ENCODE measurements at regions not wholly inside any gene's neighbourhood (a gene's known extent, or its start where the extent isn't known, plus 50 kb on each side); places are given as distances from the start of the nearest gene placed in this dataset.

- Histone ChIP-seq H3K36me3 (ENCODE audit: control insufficient read depth in 5 of 5, insufficient read depth in 5 of 5, low read length in 5 of 5) (no peaks in the 10 kb centered on the region), H3K27ac (ENCODE audit: low read depth, low read length) (no peak overlapping the region), H3K27me3 (ENCODE audit: control insufficient read depth in 5 of 5, insufficient read depth in 4 of 5, low read length in 5 of 5) (no peaks in the 10 kb centered on the region), H3K4me3 (ENCODE audit: low read depth in 1 of 5, low read length in 5 of 5) (no peak overlapping the region), H3K9me3 (ENCODE audit: control insufficient read depth in 5 of 5, low read length in 5 of 5) (peaks cover 0 to 4% (median 2%) of the 10 kb centered on the region in 5 donors), H3K4me1 (ENCODE audit: control insufficient read depth in 5 of 5, insufficient read depth in 5 of 5, low read length in 5 of 5) (no peaks in the 10 kb centered on the region), H3K9ac (ENCODE audit: low read length in 5 of 5) (no peak overlapping the region)
Measured at GRCh38 chr22:34946339-34946985, 119.5 kb upstream of the ISX start.

GRCh38 chr22:34950489-34950888 is 115.5 kb upstream of the ISX start:
- peaks cover 0 to 2% (median 0%) of the 10 kb centered on the region in 5 donors for H3K27me3 ChIP-seq (ENCODE audit: control insufficient read depth in 5 of 5, insufficient read depth in 4 of 5, low read length in 5 of 5)
- no peaks in the 10 kb centered on the region for H3K36me3 ChIP-seq (ENCODE audit: control insufficient read depth in 5 of 5, insufficient read depth in 5 of 5, low read length in 5 of 5)
- no peak overlapping the region for H3K27ac ChIP-seq (ENCODE audit: low read depth, low read length)
- no peak overlapping the region for H3K9ac ChIP-seq (ENCODE audit: low read length in 5 of 5)
- no peak overlapping the region for H3K4me3 ChIP-seq (ENCODE audit: low read depth in 1 of 5, low read length in 5 of 5)
- H3K9me3 ChIP-seq (ENCODE audit: control insufficient read depth in 5 of 5, low read length in 5 of 5), result no peaks in the 10 kb centered on the region
- no peaks in the 10 kb centered on the region for H3K4me1 ChIP-seq (ENCODE audit: control insufficient read depth in 5 of 5, insufficient read depth in 5 of 5, low read length in 5 of 5)

- peaks cover 0 to 2% (median 0%) of the 10 kb centered on the region in 5 donors for H3K9me3 ChIP-seq (ENCODE audit: control insufficient read depth in 5 of 5, low read length in 5 of 5)
- no peak overlapping the region for H3K9ac ChIP-seq (ENCODE audit: low read length in 5 of 5)
Measured at GRCh38 chr22:34951212-34951611, 114.7 kb upstream of the ISX start.

GRCh38 chr22:34960005-34960404 is 106.0 kb upstream of the ISX start:
- H3K4me3 ChIP-seq (ENCODE audit: low read depth in 1 of 5, low read length in 5 of 5), result no peak overlapping the region
- no peak overlapping the region for H3K27ac ChIP-seq (ENCODE audit: low read depth, low read length)
- no peaks in the 10 kb centered on the region for H3K27me3 ChIP-seq (ENCODE audit: control insufficient read depth in 5 of 5, insufficient read depth in 4 of 5, low read length in 5 of 5)
- no peak overlapping the region for H3K9ac ChIP-seq (ENCODE audit: low read length in 5 of 5)
- no peaks in the 10 kb centered on the region for H3K36me3 ChIP-seq (ENCODE audit: control insufficient read depth in 5 of 5, insufficient read depth in 5 of 5, low read length in 5 of 5)
- no peaks in the 10 kb centered on the region for H3K4me1 ChIP-seq (ENCODE audit: control insufficient read depth in 5 of 5, insufficient read depth in 5 of 5, low read length in 5 of 5)
- peaks cover 0 to 3% (median 0%) of the 10 kb centered on the region in 5 donors for H3K9me3 ChIP-seq (ENCODE audit: control insufficient read depth in 5 of 5, low read length in 5 of 5)

More at GRCh38 chr22:34951212-34951611, 114.7 kb upstream of the ISX start:
- Histone ChIP-seq H3K27me3 (ENCODE audit: control insufficient read depth in 5 of 5, insufficient read depth in 4 of 5, low read length in 5 of 5) (peaks cover 0 to 2% (median 0%) of the 10 kb centered on the region in 5 donors), H3K4me3 (ENCODE audit: low read depth in 1 of 5, low read length in 5 of 5) (no peak overlapping the region), H3K4me1 (ENCODE audit: control insufficient read depth in 5 of 5, insufficient read depth in 5 of 5, low read length in 5 of 5) (no peaks in the 10 kb centered on the region), H3K36me3 (ENCODE audit: control insufficient read depth in 5 of 5, insufficient read depth in 5 of 5, low read length in 5 of 5) (no peaks in the 10 kb centered on the region), H3K27ac (ENCODE audit: low read depth, low read length) (no peak overlapping the region)

- Histone ChIP-seq H3K4me3 (ENCODE audit: low read depth in 1 of 5, low read length in 5 of 5) (no peak overlapping the region), H3K9ac (ENCODE audit: low read length in 5 of 5) (no peak overlapping the region), H3K27me3 (ENCODE audit: control insufficient read depth in 5 of 5, insufficient read depth in 4 of 5, low read length in 5 of 5) (peaks cover 0 to 5% (median 5%) of the 10 kb centered on the region in 5 donors), H3K4me1 (ENCODE audit: control insufficient read depth in 5 of 5, insufficient read depth in 5 of 5, low read length in 5 of 5) (no peaks in the 10 kb centered on the region), H3K36me3 (ENCODE audit: control insufficient read depth in 5 of 5, insufficient read depth in 5 of 5, low read length in 5 of 5) (no peaks in the 10 kb centered on the region), H3K27ac (ENCODE audit: low read depth, low read length) (no peak overlapping the region), H3K9me3 (ENCODE audit: control insufficient read depth in 5 of 5, low read length in 5 of 5) (peaks cover 0 to 5% (median 4%) of the 10 kb centered on the region in 5 donors)
Measured at GRCh38 chr22:34966980-34967565, 98.9 kb upstream of the ISX start.

GRCh38 chr22:34969001-34969790 is 96.8 kb upstream of the ISX start:
- Histone ChIP-seq H3K27ac (ENCODE audit: low read depth, low read length) (no peak overlapping the region), H3K4me3 (ENCODE audit: low read depth in 1 of 5, low read length in 5 of 5) (no peak overlapping the region), H3K9me3 (ENCODE audit: control insufficient read depth in 5 of 5, low read length in 5 of 5) (peaks cover 0 to 5% (median 4%) of the 10 kb centered on the region in 5 donors), H3K9ac (ENCODE audit: low read length in 5 of 5) (no peak overlapping the region), H3K36me3 (ENCODE audit: control insufficient read depth in 5 of 5, insufficient read depth in 5 of 5, low read length in 5 of 5) (no peaks in the 10 kb centered on the region), H3K27me3 (ENCODE audit: control insufficient read depth in 5 of 5, insufficient read depth in 4 of 5, low read length in 5 of 5) (peaks cover 0 to 18% (median 5%) of the 10 kb centered on the region in 5 donors), H3K4me1 (ENCODE audit: control insufficient read depth in 5 of 5, insufficient read depth in 5 of 5, low read length in 5 of 5) (no peaks in the 10 kb centered on the region)

GRCh38 chr22:34971456-34971855 is 94.5 kb upstream of the ISX start:
- H3K9me3 ChIP-seq (ENCODE audit: control insufficient read depth in 5 of 5, low read length in 5 of 5), result peaks cover 2 to 7% (median 4%) of the 10 kb centered on the region in 5 donors
- no peak overlapping the region for H3K9ac ChIP-seq (ENCODE audit: low read length in 5 of 5)
- H3K27ac ChIP-seq (ENCODE audit: low read depth, low read length), result no peak overlapping the region
- H3K27me3 ChIP-seq (ENCODE audit: control insufficient read depth in 5 of 5, insufficient read depth in 4 of 5, low read length in 5 of 5), result peaks cover 0 to 18% (median 5%) of the 10 kb centered on the region in 5 donors
- no peak overlapping the region for H3K4me3 ChIP-seq (ENCODE audit: low read depth in 1 of 5, low read length in 5 of 5)
- H3K4me1 ChIP-seq (ENCODE audit: control insufficient read depth in 5 of 5, insufficient read depth in 5 of 5, low read length in 5 of 5), result no peaks in the 10 kb centered on the region
- no peaks in the 10 kb centered on the region for H3K36me3 ChIP-seq (ENCODE audit: control insufficient read depth in 5 of 5, insufficient read depth in 5 of 5, low read length in 5 of 5)

- Histone ChIP-seq H3K4me3 (ENCODE audit: low read depth in 1 of 5, low read length in 5 of 5) (no peak overlapping the region), H3K27ac (ENCODE audit: low read depth, low read length) (no peak overlapping the region), H3K36me3 (ENCODE audit: control insufficient read depth in 5 of 5, insufficient read depth in 5 of 5, low read length in 5 of 5) (no peaks in the 10 kb centered on the region), H3K4me1 (ENCODE audit: control insufficient read depth in 5 of 5, insufficient read depth in 5 of 5, low read length in 5 of 5) (no peaks in the 10 kb centered on the region), H3K9me3 (ENCODE audit: control insufficient read depth in 5 of 5, low read length in 5 of 5) (peaks cover 0 to 5% (median 2%) of the 10 kb centered on the region in 5 donors), H3K9ac (ENCODE audit: low read length in 5 of 5) (no peak overlapping the region), H3K27me3 (ENCODE audit: control insufficient read depth in 5 of 5, insufficient read depth in 4 of 5, low read length in 5 of 5) (peaks cover 0 to 18% (median 5%) of the 10 kb centered on the region in 5 donors)
Measured at GRCh38 chr22:34972191-34972897, 93.6 kb upstream of the ISX start.

GRCh38 chr22:34973016-34973415 is 92.9 kb upstream of the ISX start:
- H3K27me3 ChIP-seq (ENCODE audit: control insufficient read depth in 5 of 5, insufficient read depth in 4 of 5, low read length in 5 of 5), result peaks cover 0 to 18% (median 5%) of the 10 kb centered on the region in 5 donors
- no peaks in the 10 kb centered on the region for H3K4me1 ChIP-seq (ENCODE audit: control insufficient read depth in 5 of 5, insufficient read depth in 5 of 5, low read length in 5 of 5)
- no peak overlapping the region for H3K27ac ChIP-seq (ENCODE audit: low read depth, low read length)
- H3K4me3 ChIP-seq (ENCODE audit: low read depth in 1 of 5, low read length in 5 of 5), result no peak overlapping the region
- H3K9me3 ChIP-seq (ENCODE audit: control insufficient read depth in 5 of 5, low read length in 5 of 5), result peaks cover 0 to 5% (median 2%) of the 10 kb centered on the region in 5 donors
- H3K36me3 ChIP-seq (ENCODE audit: control insufficient read depth in 5 of 5, insufficient read depth in 5 of 5, low read length in 5 of 5), result no peaks in the 10 kb centered on the region
- no peak overlapping the region for H3K9ac ChIP-seq (ENCODE audit: low read length in 5 of 5)

Measured in subcutaneous abdominal adipose tissue (tissue), 5 donors.